ENCODE measurements at regions not wholly inside any gene's neighbourhood (a gene's known extent, or its start where the extent isn't known, plus 50 kb on each side); places are given as distances from the start of the nearest gene placed in this dataset.

DNA sequence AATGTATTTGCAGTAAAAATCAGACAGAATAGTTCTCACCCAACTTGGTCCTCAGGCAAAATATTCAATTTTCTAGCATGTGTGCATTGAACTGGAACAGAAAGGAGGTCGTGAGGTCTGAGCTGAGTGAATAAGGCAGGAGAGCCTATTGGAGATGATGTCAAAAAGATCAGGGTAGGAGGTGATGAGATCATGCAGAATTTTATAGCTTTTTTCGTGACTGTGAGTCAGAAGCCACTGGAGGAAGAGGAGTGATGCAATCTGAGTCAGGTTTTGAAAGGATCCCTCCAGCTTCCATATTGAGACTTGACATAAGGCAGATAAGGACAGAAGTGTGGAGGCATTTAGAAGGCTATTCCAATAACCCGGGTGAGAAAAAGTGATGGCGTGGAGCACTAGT, 299.5 kb upstream of the SOX11 start:
- no peak for TF ChIP-seq CTCF (IDR thresholded peaks at IDR 0.05)
- no peaks in the 10 kb centered on the region for H3K36me3 ChIP-seq (ENCODE audit: low read depth)
- DNase-seq (no peak), ATAC-seq (no peak)
- intact Hi-C loops (cut with DNase I, micrococcal nuclease): no loop called here
- H3K4me3 ChIP-seq: no peak overlapping the region
- peaks cover 19% of the 10 kb centered on the region for H3K9me3 ChIP-seq
- H3K4me1 ChIP-seq (ENCODE audit: low read depth): no peaks in the 10 kb centered on the region

GRCh38 chr2:5393474-5393873, 298.7 kb upstream of the SOX11 start:
- no peak for ATAC-seq

DNA sequence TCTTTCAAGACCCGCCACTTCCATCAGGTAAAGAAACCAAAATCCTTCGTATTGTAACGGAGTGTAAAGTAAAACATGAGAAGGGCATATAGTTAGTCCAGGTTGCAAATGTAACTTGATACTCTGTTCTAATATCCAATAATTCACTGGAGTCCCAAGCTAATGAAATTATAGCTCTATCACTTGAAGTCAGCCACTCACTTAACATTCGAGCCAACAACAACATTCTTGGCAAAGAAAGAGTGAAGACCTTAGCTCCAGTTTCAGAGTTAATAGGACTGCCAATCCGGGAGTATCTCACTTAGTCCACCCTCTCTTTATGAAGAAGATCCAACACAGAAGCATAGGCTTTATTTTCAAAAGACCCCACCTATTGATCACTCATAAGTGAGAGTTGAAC, 298.0 kb upstream of the SOX11 start:
- intact Hi-C loops (cut with DNase I, micrococcal nuclease): no loop called here
- Histone ChIP-seq H3K9me3 (peaks cover 19% of the 10 kb centered on the region), H3K4me3 (no peak overlapping the region), H3K36me3 (ENCODE audit: low read depth) (no peaks in the 10 kb centered on the region), H3K4me1 (ENCODE audit: low read depth) (no peaks in the 10 kb centered on the region)
- ATAC-seq: no peak
- TF ChIP-seq CTCF (IDR thresholded peaks at IDR 0.05): no peak
- DNase-seq: no peak

More at GRCh38 chr2:5393474-5393873, 298.7 kb upstream of the SOX11 start:
- TF ChIP-seq CTCF (IDR thresholded peaks at IDR 0.05): no peak
- Histone ChIP-seq H3K4me1 (ENCODE audit: low read depth) (no peaks in the 10 kb centered on the region), H3K4me3 (no peak overlapping the region), H3K9me3 (peaks cover 19% of the 10 kb centered on the region), H3K36me3 (ENCODE audit: low read depth) (no peaks in the 10 kb centered on the region)
- intact Hi-C loops (cut with DNase I, micrococcal nuclease): no loop called here
- DNase-seq: no peak

DNA sequence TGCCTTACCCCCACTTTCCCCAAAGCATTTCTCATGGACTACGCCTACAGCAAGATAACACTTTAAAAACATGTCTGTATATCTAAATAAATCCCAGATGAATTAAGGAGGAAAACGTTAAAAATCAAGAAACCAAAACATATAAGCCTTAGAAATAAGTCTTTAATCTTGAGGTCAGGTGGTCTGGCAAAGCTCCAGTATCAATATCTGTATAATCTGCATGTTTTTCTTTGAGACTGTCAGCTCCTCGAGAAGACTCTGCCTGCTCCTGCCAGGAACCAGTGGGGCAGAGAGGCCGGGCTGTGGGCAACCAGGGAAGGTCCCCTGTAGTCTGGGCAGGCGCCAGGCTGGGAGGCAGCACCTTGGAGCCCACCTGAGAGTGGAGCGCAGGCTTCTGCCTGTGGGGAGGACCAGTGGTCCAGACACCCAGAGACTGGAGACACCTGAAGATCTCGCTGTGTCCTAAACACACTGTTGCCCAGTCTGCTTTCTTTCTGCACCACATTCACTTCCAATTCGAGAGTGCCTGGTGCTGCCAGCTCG, 291.0 kb upstream of the SOX11 start:
- intact Hi-C loops (cut with DNase I, micrococcal nuclease): no loop called here
- no peak for TF ChIP-seq CTCF (IDR thresholded peaks at IDR 0.05)
- peaks cover 31% of the 10 kb centered on the region for H3K9me3 ChIP-seq
- no peaks in the 10 kb centered on the region for H3K4me1 ChIP-seq (ENCODE audit: low read depth)
- DNase-seq (no peak), ATAC-seq (no peak)
- H3K36me3 ChIP-seq (ENCODE audit: low read depth): no peaks in the 10 kb centered on the region
- H3K4me3 ChIP-seq: no peak overlapping the region

GRCh38 chr2:5403392-5403791, 288.8 kb upstream of the SOX11 start:
- intact Hi-C loops (cut with DNase I, micrococcal nuclease): no loop called here
- no peak for TF ChIP-seq CTCF (IDR thresholded peaks at IDR 0.05)
- Histone ChIP-seq H3K4me3 (no peak overlapping the region), H3K9me3 (peaks cover 29% of the 10 kb centered on the region), H3K4me1 (ENCODE audit: low read depth) (no peaks in the 10 kb centered on the region), H3K36me3 (ENCODE audit: low read depth) (no peaks in the 10 kb centered on the region)
- ATAC-seq: no peak
- no peak for DNase-seq

GRCh38 chr2:5409898-5410381, 282.2 kb upstream of the SOX11 start:
- H3K4me3 ChIP-seq: no peak overlapping the region
- H3K9me3 ChIP-seq: peaks cover 20% of the 10 kb centered on the region
- ATAC-seq (no peak), DNase-seq (no peak)
- intact Hi-C loops (cut with DNase I, micrococcal nuclease): no loop called here
- no peaks in the 10 kb centered on the region for H3K36me3 ChIP-seq (ENCODE audit: low read depth)
- no peaks in the 10 kb centered on the region for H3K4me1 ChIP-seq (ENCODE audit: low read depth)
- TF ChIP-seq CTCF (IDR thresholded peaks at IDR 0.05): no peak
